ENCODE measurements at regions not wholly inside any gene's neighbourhood (a gene's known extent, or its start where the extent isn't known, plus 50 kb on each side); places are given as distances from the start of the nearest gene placed in this dataset.
"Not testable (repeated sequence)": the region's sequence is repeated elsewhere in the genome, so short reads cannot be mapped to it uniquely, and the experiment has no call there.

GRCh38 chr7:124618871-124619270 is 146.7 kb downstream of the GPR37 start:
- Mint-ChIP-seq H3K36me3 (ENCODE audit: low read depth) (no peaks in the 10 kb centered on the region), H3K4me3 (no peak overlapping the region), H3K27ac (no peak overlapping the region), H3K27me3 (no peaks in the 10 kb centered on the region), H3K4me1 (no peaks in the 10 kb centered on the region), H3K9me3 (peaks cover 5% of the 10 kb centered on the region)
- no peak for TF ChIP-seq CTCF (IDR thresholded peaks at IDR 0.05)
- no peak for ATAC-seq (ENCODE audit: low read depth)
- POLR2A ChIA-PET = no interaction called here
- DNase-seq = no peak
- intact Hi-C loops (cut with micrococcal nuclease) = no loop called here
- CTCF ChIA-PET = no interaction called here

GRCh38 chr7:124618051-124618450 is 147.5 kb downstream of the GPR37 start:
- H3K36me3 Mint-ChIP-seq (ENCODE audit: low read depth); CTCF ChIA-PET; H3K4me3 Mint-ChIP-seq; ATAC-seq (ENCODE audit: low read depth); H3K9me3 Mint-ChIP-seq; POLR2A ChIA-PET; DNase-seq; H3K4me1 Mint-ChIP-seq; H3K27me3 Mint-ChIP-seq; intact Hi-C loops (cut with micrococcal nuclease); H3K27ac Mint-ChIP-seq: not testable (repeated sequence)

- POLR2A ChIA-PET = no interaction called here
- Mint-ChIP-seq H3K36me3 (ENCODE audit: low read depth) (no peaks in the 10 kb centered on the region), H3K27ac (no peak overlapping the region), H3K9me3 (no peaks in the 10 kb centered on the region), H3K27me3 (no peaks in the 10 kb centered on the region), H3K4me1 (no peaks in the 10 kb centered on the region), H3K4me3 (no peak overlapping the region)
- ATAC-seq (ENCODE audit: low read depth) (no peak), DNase-seq (no peak)
- CTCF ChIA-PET = no interaction called here
- intact Hi-C loops (cut with micrococcal nuclease) = no loop called here
- no peak for TF ChIP-seq CTCF (IDR thresholded peaks at IDR 0.05)
Observed at GRCh38 chr7:124603066-124603465, 162.5 kb downstream of the GPR37 start.

- Mint-ChIP-seq H3K4me3 (no peak overlapping the region), H3K27ac (no peak overlapping the region), H3K9me3 (no peaks in the 10 kb centered on the region), H3K27me3 (no peaks in the 10 kb centered on the region), H3K36me3 (ENCODE audit: low read depth) (no peaks in the 10 kb centered on the region), H3K4me1 (no peaks in the 10 kb centered on the region)
- TF ChIP-seq CTCF (IDR thresholded peaks at IDR 0.05) = no peak
- intact Hi-C loops (cut with micrococcal nuclease) = no loop called here
- no peak for DNase-seq
- ATAC-seq (ENCODE audit: low read depth) = no peak
- POLR2A ChIA-PET = no interaction called here
- CTCF ChIA-PET = no interaction called here
Observed at GRCh38 chr7:124597509-124597908, 168.1 kb downstream of the GPR37 start.

- TF ChIP-seq CTCF (IDR thresholded peaks at IDR 0.05) = no peak
- Mint-ChIP-seq H3K9me3 (no peaks in the 10 kb centered on the region), H3K36me3 (ENCODE audit: low read depth) (no peaks in the 10 kb centered on the region), H3K4me3 (no peak overlapping the region), H3K4me1 (no peaks in the 10 kb centered on the region), H3K27ac (no peak overlapping the region), H3K27me3 (no peaks in the 10 kb centered on the region)
- ChIA-PET CTCF (no interaction called here), POLR2A (no interaction called here)
- intact Hi-C loops (cut with micrococcal nuclease) = no loop called here
- DNase-seq (no peak), ATAC-seq (ENCODE audit: low read depth) (no peak)
Observed at GRCh38 chr7:124596881-124597280, 168.7 kb downstream of the GPR37 start.

GRCh38 chr7:124590814-124591213 is 174.8 kb downstream of the GPR37 start:
- intact Hi-C loops (cut with micrococcal nuclease) = no loop called here
- no peak for DNase-seq
- no peak for ATAC-seq (ENCODE audit: low read depth)
- Mint-ChIP-seq H3K27ac (no peak overlapping the region), H3K27me3 (no peaks in the 10 kb centered on the region), H3K4me1 (no peaks in the 10 kb centered on the region), H3K36me3 (ENCODE audit: low read depth) (no peaks in the 10 kb centered on the region), H3K9me3 (no peaks in the 10 kb centered on the region), H3K4me3 (no peak overlapping the region)
- ChIA-PET CTCF (no interaction called here), POLR2A (no interaction called here)
- no peak for TF ChIP-seq CTCF (IDR thresholded peaks at IDR 0.05)
